ENCODE measurements at regions not wholly inside any gene's neighbourhood (a gene's known extent, or its start where the extent isn't known, plus 50 kb on each side); places are given as distances from the start of the nearest gene placed in this dataset.

DNA sequence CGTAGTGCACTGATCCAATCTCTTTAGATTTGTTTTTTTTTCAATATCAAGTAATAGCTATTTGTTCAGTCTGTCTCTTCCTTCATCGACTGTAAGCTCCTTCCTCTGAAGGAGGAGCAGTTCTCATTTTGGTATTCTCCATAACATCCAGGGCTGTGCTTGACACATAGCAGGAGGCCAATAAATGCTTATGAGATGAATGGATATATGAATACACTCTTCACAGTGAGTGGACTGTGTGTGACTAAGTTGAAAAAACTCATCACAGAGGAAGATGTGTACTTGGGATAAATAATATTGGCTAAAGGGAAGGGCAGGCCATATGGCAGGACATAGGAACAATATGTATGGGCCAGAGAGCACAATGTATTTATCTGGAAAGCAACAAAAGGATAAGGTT, 205.3 kb upstream of the PRICKLE1 start:
- TF ChIP-seq, protein P1, sequence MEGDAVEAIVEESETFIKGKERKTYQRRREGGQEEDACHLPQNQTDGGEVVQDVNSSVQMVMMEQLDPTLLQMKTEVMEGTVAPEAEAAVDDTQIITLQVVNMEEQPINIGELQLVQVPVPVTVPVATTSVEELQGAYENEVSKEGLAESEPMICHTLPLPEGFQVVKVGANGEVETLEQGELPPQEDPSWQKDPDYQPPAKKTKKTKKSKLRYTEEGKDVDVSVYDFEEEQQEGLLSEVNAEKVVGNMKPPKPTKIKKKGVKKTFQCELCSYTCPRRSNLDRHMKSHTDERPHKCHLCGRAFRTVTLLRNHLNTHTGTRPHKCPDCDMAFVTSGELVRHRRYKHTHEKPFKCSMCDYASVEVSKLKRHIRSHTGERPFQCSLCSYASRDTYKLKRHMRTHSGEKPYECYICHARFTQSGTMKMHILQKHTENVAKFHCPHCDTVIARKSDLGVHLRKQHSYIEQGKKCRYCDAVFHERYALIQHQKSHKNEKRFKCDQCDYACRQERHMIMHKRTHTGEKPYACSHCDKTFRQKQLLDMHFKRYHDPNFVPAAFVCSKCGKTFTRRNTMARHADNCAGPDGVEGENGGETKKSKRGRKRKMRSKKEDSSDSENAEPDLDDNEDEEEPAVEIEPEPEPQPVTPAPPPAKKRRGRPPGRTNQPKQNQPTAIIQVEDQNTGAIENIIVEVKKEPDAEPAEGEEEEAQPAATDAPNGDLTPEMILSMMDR (IDR thresholded peaks at IDR 0.05): no peak
- no peak for TF ChIP-seq POLR2A (IDR thresholded peaks at IDR 0.05)
